Inferior parietal cortex (tissue), 1 donor: ENCODE measurements at regions not wholly inside any gene's neighbourhood (a gene's known extent, or its start where the extent isn't known, plus 50 kb on each side); places are given as distances from the start of the nearest gene placed in this dataset.

Source experiments
- DNase-seq: peaks from one replicate; pipeline ENCODE4 v3.0.0-alpha.2; 2016; ENCODE audit errors: extremely low spot score

- DNase-seq: no peak
Measured at GRCh38 chr5:143664623-143665022, 147.3 kb upstream of the HMHB1 start.

GRCh38 chr5:143663872-143664271 is 148.1 kb upstream of the HMHB1 start:
- no peak for DNase-seq

- DNase-seq: no peak
Measured at GRCh38 chr5:143662020-143662419, 149.9 kb upstream of the HMHB1 start.

GRCh38 chr5:143660625-143661024 is 151.3 kb upstream of the HMHB1 start:
- DNase-seq: no peak

DNA sequence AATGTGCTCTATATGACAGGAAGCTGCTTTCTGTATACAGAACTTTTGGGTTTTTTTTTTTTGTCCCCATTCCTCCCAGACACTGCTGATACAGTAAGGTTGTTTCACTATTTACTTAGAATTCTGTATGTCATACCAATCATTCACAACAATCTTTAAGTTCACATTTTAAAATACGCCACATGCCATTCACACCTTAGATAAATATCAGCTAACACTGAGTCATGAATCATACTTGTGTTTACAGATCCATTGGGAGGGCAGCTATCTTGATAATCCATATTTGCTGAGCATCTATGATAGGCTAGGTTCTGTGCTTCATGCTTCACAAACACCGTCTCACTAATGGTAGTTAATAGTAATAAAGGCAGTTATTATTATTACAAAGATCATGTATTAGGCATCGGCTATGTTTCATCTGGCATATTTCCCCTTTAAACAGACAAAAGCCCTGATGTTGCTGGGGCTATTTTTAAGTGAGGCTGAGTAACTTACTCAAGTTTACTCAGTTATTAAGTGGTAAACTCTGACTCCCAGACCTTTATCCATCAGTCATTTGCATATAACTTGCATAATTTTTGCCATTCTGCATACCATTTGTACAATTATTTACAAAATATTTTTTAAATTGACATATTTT is 152.2 kb upstream of the HMHB1 start:
- no peak for DNase-seq

GRCh38 chr5:143658956-143659355 is 153.0 kb upstream of the HMHB1 start:
- DNase-seq: no peak

DNA sequence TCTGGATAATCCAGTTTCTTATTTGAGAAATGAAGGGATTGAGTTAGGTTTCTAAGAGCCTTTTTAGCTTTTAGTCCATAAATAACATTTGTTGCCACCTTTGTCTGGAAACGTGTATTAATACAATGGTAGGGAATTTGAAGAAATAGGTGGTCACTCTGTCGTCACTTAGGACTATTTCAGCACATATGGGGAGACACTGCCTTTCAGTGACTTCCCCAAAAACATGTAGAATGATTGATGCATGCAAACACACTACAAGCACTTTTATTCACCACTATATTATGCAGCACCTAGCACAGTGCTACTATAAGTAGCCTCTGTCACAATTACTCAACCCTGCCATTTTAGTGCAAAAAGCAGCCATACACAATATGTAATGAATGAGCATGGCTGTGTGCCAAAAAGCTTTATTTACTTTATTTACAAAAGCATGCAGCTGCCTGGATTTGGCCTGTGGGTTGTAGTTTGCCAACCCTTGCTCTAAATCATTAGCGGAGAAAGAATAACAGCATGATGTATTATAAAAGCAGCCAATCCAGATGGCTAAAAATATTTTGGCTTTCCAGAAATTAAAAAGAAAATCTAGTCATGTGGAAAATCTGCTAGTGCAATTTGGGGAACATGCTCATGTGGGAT is 154.2 kb upstream of the HMHB1 start:
- DNase-seq: peak; percentile 15

DNA sequence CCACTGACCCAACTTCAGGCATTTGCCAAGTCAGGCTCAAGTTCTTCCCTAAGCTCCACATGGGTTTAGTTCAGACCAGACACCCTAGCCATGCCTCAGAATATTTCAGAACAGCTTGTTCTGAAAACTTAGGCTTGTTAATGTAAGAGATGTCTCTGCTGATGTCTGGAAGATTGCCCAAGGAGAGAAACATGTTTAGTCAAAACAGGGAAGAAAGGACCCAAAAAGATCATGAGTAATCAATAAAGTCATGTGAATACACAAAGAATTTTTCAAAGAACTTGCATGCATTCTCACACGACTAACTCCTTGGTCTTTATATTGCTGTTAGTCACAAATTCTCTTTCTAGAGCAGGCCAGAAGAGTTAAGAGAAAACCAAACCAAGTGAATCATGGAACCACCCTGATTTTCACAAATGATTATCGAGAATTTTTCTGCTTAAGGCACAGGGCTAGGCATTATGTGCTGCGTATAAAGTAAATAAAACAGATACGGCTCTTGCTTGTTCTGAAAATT is 158.1 kb upstream of the HMHB1 start:
- DNase-seq: no peak

- DNase-seq: no peak
Measured at GRCh38 chr5:143653256-143653655, 158.7 kb upstream of the HMHB1 start.

DNA sequence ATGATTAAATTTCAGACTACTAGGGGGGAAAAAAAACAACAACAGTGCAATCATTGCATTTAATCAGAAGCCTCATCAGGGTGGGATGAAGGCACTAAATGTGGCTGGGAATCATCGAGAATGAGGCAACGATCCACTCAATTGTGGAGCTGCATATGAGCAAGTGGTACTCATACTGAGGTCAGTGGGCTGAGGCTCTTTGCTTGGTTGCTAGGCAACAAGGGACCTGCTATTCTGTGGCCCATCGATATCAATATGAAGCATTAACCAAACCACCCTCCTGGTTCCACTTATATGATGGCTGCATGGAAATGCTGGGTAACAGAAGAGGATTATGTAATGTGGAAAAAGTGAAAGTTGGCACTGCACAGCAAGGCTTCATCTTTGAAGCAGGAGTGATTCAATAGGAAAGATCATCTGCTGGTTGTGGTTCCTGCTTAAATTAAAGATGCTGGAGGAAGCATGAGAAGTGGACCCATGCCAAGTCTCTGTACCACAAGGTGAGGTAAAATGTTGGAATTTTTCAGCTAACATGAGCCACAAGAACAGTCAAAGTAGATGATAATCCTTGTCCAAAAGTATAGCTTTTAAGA is 159.8 kb upstream of the HMHB1 start:
- DNase-seq: peak; percentile 38

DNA sequence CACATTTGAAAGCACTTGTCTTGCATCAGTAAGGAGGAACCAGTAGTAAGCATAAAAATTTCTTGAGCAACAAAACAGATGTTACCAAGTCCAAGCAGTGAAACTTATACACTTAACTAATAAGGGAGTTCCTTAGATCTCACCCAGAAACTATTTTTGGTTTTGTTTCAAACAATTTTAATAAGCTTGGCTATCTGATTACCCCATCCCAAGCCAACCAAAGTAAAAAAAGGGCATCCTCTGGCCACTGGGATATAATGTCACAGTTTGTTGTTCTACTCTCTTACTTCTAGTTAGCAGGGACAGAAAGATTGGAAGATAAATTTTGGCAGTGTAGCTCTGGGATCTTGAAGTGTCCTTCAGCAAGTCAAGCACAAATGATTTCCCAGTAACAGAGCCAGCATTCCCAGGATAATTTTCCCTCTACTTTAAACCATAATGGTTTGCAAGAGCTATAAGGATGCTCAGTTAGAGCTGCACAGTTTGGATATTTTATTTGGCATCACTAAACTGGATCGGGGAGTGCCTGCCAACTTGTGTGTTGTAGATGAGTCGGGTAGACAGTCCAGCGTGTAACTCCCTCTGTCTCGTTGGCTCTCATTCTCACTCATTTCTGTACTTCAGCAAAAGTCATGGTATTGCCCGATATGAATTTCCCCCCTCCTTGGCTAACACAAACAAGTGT is 161.9 kb upstream of the HMHB1 start:
- DNase-seq: peak; percentile 32

GRCh38 chr5:143648696-143649095 is 163.3 kb upstream of the HMHB1 start:
- no peak for DNase-seq

DNA sequence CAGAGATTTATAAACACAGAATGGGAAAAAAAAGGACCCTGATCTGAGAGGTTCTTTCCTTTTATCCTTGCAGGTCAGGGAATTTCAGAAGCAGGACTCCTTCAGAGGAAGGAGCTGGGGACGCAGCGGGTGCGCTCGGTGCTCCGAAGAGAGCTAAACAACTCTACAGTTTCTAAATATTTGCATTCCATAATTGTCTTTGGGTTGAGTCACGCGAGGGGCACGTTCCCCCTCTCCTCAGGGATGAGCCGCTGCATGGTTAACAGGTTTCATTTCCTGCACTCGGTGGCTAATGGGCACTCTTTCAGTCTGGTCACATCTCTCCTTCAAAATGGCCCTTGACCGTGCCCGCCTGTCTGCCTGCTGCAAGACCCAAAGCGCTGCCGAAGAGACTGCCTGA is 165.0 kb upstream of the HMHB1 start:
- no peak for DNase-seq

DNA sequence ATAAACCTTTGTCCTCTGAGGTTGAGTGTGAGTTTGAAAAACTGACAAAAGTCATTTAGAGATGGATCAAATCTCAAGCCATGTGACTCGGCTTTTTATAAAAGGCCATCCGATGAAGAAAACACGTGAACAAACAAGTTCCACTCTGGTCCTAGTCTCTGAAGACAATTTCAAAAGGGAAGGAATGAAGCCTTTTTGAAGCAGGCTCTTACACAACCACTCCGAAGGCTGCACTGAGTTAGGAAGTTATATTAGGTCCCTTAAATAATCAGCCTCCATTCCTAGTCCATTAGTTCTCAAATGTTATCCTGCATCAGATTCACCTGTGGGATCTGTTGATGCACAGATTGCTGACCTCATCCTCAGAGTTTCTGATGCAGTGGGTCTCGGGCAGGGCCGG is 166.6 kb upstream of the HMHB1 start:
- DNase-seq: no peak

GRCh38 chr5:143644727-143645126 is 167.2 kb upstream of the HMHB1 start:
- no peak for DNase-seq

GRCh38 chr5:143642791-143643190 is 169.2 kb upstream of the HMHB1 start:
- no peak for DNase-seq

DNA sequence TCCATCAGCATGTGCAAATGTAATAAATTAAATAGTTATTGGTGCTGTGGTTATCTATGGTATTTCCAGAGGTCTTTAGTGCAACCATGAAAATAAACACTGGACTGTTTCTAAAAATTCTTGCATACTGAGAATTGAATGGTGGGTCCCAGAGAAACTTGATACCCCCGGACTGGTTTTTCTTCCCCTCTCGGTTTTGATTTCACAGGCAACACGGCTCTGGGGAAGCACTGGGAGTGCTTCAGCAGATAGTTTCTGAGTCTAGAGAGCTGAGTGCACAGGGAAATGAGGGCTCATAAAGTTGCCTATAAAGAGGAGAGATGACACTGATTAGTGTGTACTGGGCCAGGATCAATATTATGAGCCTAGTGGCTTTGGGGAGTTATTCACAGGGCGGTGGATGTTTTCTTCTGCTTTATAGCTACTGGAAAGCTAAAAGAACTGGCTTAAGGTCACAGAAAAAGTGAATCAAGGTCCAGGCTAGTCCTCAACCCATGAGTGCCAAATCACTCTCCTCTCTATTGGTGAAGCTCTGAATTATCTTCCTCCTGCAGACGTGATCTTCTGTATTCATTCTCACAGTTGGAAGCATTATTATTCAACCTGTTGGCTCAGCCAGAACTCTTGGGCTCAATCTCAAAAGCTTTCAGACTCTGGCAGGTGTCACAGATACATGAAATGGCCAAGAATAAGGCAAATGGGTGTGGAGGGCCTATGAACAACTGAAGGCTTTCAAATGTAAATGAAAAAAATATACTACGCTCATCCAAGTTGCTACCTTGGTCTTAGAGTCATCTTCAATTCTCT is 170.2 kb upstream of the HMHB1 start:
- DNase-seq: no peak

DNA sequence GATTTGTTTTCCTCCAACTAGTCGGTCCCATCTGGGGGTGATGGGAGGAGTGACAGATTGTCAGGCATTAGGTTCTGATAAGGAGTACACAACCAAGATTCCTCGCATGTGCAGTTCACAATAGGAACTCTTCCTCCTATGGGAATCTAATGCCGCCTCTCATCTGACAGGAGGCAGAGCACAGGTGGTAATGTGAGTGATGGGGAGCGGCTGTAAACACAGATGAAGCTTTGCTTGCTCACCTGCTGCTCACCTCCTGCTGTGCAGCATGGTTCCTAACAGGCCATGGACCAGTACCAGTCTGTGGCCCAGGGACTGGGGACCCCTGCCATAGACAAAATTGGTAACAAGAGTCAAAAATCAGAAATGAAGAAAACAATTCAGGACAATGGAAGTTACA is 173.3 kb upstream of the HMHB1 start:
- DNase-seq: no peak

DNA sequence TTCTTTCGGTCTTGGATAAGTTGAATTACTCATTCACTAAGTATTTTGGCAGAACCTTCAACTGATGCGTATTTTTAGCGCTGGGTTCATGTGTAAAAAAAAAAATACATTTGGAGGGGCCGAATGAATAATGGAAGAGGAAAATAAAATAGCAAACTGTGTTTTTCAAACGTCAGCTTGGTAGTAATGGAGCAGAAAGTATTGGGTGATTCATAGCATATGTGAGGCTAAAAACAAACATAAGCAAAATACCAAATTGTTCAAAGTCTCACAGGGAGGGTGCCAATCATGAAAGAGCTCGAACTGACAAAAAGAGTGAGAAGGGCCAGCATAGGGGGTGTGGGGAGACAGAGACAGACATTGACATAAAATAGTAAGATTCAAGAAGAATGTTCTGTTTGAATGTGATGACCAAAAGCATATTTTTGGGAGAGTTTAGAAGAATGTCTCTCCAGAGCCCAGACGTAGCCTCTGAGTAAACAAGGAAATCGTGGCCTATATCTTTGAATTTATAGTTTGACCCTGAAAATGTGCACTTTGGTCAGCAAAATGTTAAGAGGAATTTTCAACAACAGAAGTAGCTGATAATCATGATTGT is 174.9 kb upstream of the HMHB1 start:
- DNase-seq: no peak

- no peak for DNase-seq
Measured at GRCh38 chr5:143635888-143636287, 176.1 kb upstream of the HMHB1 start.

GRCh38 chr5:143635146-143635752 is 176.7 kb upstream of the HMHB1 start:
- no peak for DNase-seq
